ENCODE measurements at regions not wholly inside any gene's neighbourhood (a gene's known extent, or its start where the extent isn't known, plus 50 kb on each side); places are given as distances from the start of the nearest gene placed in this dataset.
A peak's percentile ranks its signal among the peaks of the same experiment; 100 is the strongest.

DNA sequence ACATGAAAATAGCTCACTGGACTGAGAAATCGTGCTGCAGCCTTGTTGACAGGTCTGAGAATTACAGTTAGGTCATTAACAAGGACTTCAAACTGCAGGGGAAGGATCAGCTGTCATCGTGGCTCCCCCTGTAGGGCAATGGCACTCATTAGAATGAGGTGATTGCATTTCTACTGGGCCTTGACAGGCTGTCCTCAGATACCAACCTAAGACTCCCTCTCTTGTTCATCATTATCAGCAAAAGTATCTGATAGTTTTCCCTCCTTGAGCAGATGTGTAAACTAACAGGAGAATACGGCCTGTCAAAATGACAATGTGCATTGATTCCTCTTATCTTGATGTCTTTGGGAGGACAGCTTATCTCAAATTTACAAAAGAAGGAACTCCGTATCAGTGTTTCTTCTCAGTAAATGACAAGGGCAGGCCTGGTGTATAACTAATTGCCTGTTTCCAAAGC lies 648.5 kb upstream of the LRRN3 start:
- H3K4me2 ChIP-seq (ENCODE audit: extremely low read depth, insufficient read depth, low read length): no peak overlapping the region
- peak in 1 of 2 donors; percentile 59 for DNase-seq (ENCODE audit: low read depth in 2 of 2)
- no peak overlapping the region for H3K9ac ChIP-seq (ENCODE audit: insufficient read depth, low read length)
- no peak overlapping the region for H3K4me3 ChIP-seq (replicated peaks in 1 of 4; ENCODE audit: control extremely low read depth in 1 of 4, insufficient read depth in 1 of 4, low read depth in 3 of 4, low read length in 4 of 4)
- TF ChIP-seq, protein P1, sequence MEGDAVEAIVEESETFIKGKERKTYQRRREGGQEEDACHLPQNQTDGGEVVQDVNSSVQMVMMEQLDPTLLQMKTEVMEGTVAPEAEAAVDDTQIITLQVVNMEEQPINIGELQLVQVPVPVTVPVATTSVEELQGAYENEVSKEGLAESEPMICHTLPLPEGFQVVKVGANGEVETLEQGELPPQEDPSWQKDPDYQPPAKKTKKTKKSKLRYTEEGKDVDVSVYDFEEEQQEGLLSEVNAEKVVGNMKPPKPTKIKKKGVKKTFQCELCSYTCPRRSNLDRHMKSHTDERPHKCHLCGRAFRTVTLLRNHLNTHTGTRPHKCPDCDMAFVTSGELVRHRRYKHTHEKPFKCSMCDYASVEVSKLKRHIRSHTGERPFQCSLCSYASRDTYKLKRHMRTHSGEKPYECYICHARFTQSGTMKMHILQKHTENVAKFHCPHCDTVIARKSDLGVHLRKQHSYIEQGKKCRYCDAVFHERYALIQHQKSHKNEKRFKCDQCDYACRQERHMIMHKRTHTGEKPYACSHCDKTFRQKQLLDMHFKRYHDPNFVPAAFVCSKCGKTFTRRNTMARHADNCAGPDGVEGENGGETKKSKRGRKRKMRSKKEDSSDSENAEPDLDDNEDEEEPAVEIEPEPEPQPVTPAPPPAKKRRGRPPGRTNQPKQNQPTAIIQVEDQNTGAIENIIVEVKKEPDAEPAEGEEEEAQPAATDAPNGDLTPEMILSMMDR (conservative IDR thresholded peaks at IDR 0.05 in 1 of 2, IDR thresholded peaks at IDR 0.05 in 1 of 2; ENCODE audit: low read depth in 1 of 2, low read length in 2 of 2): peak in 1 of 2 donors; percentile 70
- TF ChIP-seq EZH2 (IDR thresholded peaks at IDR 0.05; ENCODE audit: low read length, missing control alignments): no peak
- H3K36me3 ChIP-seq (ENCODE audit: control insufficient read depth, insufficient read depth, low read length): no peaks in the 10 kb centered on the region
- no peak overlapping the region for H3K27ac ChIP-seq (ENCODE audit: insufficient read depth, low read length)
- H3K4me1 ChIP-seq (ENCODE audit: control insufficient read depth, extremely low read depth, insufficient read depth, low read length): no peaks in the 10 kb centered on the region
- no peak overlapping the region for H2AFZ ChIP-seq (ENCODE audit: low read length)
- no peaks in the 10 kb centered on the region for H3K79me2 ChIP-seq (ENCODE audit: control insufficient read depth, insufficient read depth, low read length)
- no peaks in the 10 kb centered on the region for H4K20me1 ChIP-seq (ENCODE audit: control insufficient read depth, extremely low read depth, insufficient read depth, low read length)
- H3K27me3 ChIP-seq (ENCODE audit: control insufficient read depth, insufficient read depth, low read length): no peaks in the 10 kb centered on the region
- H3K9me3 ChIP-seq (ENCODE audit: control insufficient read depth, insufficient read depth, low read depth, low read length): no peaks in the 10 kb centered on the region

DNA sequence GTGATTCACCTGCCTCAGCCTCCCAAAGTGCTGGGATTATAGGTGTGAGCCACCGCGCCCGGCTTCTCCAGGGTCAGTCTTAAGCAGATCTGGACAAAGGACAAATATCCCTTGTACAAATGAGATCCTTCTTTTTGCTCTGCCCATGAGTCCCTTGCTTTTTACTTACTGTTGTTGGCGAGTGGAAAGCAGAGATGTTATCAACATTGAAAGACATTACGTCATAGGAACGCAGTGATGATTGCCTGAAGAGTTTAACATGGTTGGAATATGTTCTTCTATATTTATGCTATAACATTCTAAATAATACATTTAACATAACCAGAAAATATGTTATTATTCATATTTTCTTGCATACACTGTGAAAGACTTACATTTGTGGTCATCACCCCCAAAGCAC lies 644.3 kb upstream of the LRRN3 start:
- no peaks in the 10 kb centered on the region for H3K9me3 ChIP-seq (ENCODE audit: control insufficient read depth, insufficient read depth, low read depth, low read length)
- no peaks in the 10 kb centered on the region for H3K79me2 ChIP-seq (ENCODE audit: control insufficient read depth, insufficient read depth, low read length)
- H3K36me3 ChIP-seq (ENCODE audit: control insufficient read depth, insufficient read depth, low read length): no peaks in the 10 kb centered on the region
- H3K27ac ChIP-seq (ENCODE audit: insufficient read depth, low read length): no peak overlapping the region
- H3K4me2 ChIP-seq (ENCODE audit: extremely low read depth, insufficient read depth, low read length): no peak overlapping the region
- TF ChIP-seq EZH2 (IDR thresholded peaks at IDR 0.05; ENCODE audit: low read length, missing control alignments): no peak
- TF ChIP-seq, protein P1 (conservative IDR thresholded peaks at IDR 0.05 in 1 of 2, IDR thresholded peaks at IDR 0.05 in 1 of 2; ENCODE audit: low read depth in 1 of 2, low read length in 2 of 2): no peak
- DNase-seq (ENCODE audit: low read depth in 2 of 2): no peak
- no peak overlapping the region for H2AFZ ChIP-seq (ENCODE audit: low read length)
- H3K27me3 ChIP-seq (ENCODE audit: control insufficient read depth, insufficient read depth, low read length): no peaks in the 10 kb centered on the region
- H4K20me1 ChIP-seq (ENCODE audit: control insufficient read depth, extremely low read depth, insufficient read depth, low read length): no peaks in the 10 kb centered on the region
- H3K4me3 ChIP-seq (replicated peaks in 1 of 4; ENCODE audit: control extremely low read depth in 1 of 4, insufficient read depth in 1 of 4, low read depth in 3 of 4, low read length in 4 of 4): no peak overlapping the region
- H3K4me1 ChIP-seq (ENCODE audit: control insufficient read depth, extremely low read depth, insufficient read depth, low read length): no peaks in the 10 kb centered on the region
- no peak overlapping the region for H3K9ac ChIP-seq (ENCODE audit: insufficient read depth, low read length)

DNA sequence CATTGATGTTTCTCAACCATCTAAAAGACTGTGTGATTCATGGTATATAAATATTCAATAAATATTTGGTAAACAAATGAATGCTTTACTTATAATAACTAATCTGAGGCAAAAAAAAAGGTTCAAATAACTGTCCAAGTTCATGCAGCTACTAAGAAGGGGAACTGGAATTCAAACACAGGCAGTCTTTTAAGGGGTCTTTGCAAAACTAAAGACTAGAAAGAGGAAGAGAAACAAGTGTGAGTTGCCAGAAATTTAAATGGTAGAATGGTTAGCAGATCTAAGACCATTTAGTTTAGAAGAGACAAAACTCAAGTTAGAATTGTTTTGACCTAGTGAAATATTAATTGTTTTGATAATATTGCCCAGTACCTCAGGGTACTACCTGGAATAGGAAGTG lies 642.0 kb upstream of the LRRN3 start:
- H3K79me2 ChIP-seq (ENCODE audit: control insufficient read depth, insufficient read depth, low read length): no peaks in the 10 kb centered on the region

More for the DNA sequence above, 642.0 kb upstream of the LRRN3 start:
- H3K9ac ChIP-seq (ENCODE audit: insufficient read depth, low read length): no peak overlapping the region
- H3K9me3 ChIP-seq (ENCODE audit: control insufficient read depth, insufficient read depth, low read depth, low read length): no peaks in the 10 kb centered on the region
- no peak for TF ChIP-seq EZH2 (IDR thresholded peaks at IDR 0.05; ENCODE audit: low read length, missing control alignments)
- TF ChIP-seq, protein P1 (conservative IDR thresholded peaks at IDR 0.05 in 1 of 2, IDR thresholded peaks at IDR 0.05 in 1 of 2; ENCODE audit: low read depth in 1 of 2, low read length in 2 of 2): no peak
- H3K4me1 ChIP-seq (ENCODE audit: control insufficient read depth, extremely low read depth, insufficient read depth, low read length): no peaks in the 10 kb centered on the region
- no peak overlapping the region for H3K27ac ChIP-seq (ENCODE audit: insufficient read depth, low read length)
- DNase-seq (ENCODE audit: low read depth in 2 of 2): no peak
- no peak overlapping the region for H2AFZ ChIP-seq (ENCODE audit: low read length)
- H4K20me1 ChIP-seq (ENCODE audit: control insufficient read depth, extremely low read depth, insufficient read depth, low read length): no peaks in the 10 kb centered on the region
- H3K4me3 ChIP-seq (replicated peaks in 1 of 4; ENCODE audit: control extremely low read depth in 1 of 4, insufficient read depth in 1 of 4, low read depth in 3 of 4, low read length in 4 of 4): no peak overlapping the region
- H3K36me3 ChIP-seq (ENCODE audit: control insufficient read depth, insufficient read depth, low read length): no peaks in the 10 kb centered on the region
- no peak overlapping the region for H3K4me2 ChIP-seq (ENCODE audit: extremely low read depth, insufficient read depth, low read length)
- no peaks in the 10 kb centered on the region for H3K27me3 ChIP-seq (ENCODE audit: control insufficient read depth, insufficient read depth, low read length)

Data from fibroblast of lung (primary cell).